H9 (cell line): ENCODE measurements at regions not wholly inside any gene's neighbourhood (a gene's known extent, or its start where the extent isn't known, plus 50 kb on each side); places are given as distances from the start of the nearest gene placed in this dataset.

ENCODE experiments used
- DNase-seq: peaks from one replicate; pipeline ENCODE4 v3.0.0-alpha.2; 2017
- H2AFZ ChIP-seq: one replicate; pipeline ENCODE4 v1.6.1; 2013; ENCODE audit warnings: mild to moderate bottlenecking, low read length, control low read depth, moderate library complexity
- H2AK5ac ChIP-seq: 2 replicates; pipeline ENCODE4 v1.6.1; 2013; ENCODE audit warnings: low read length, control low read depth, mixed read lengths; ENCODE audit not compliant: insufficient read length
- H2BK120ac ChIP-seq: one replicate; pipeline ENCODE4 v1.6.1; 2013; ENCODE audit warnings: low read depth, mild to moderate bottlenecking, low read length, control low read depth, inconsistent platforms; ENCODE audit not compliant: poor library complexity, severe bottlenecking
- H2BK12ac ChIP-seq: 2 replicates; pipeline ENCODE4 v1.6.1; 2013; ENCODE audit warnings: low read length, control low read depth, mixed read lengths, low read depth; ENCODE audit not compliant: insufficient read length
- H2BK15ac ChIP-seq: 2 replicates; pipeline ENCODE4 v1.6.1; 2013; ENCODE audit warnings: low read depth, low read length, control low read depth
- H2BK20ac ChIP-seq: one replicate; pipeline ENCODE4 v1.6.1; 2013; ENCODE audit warnings: low read depth, mild to moderate bottlenecking, low read length, control low read depth, inconsistent platforms; ENCODE audit not compliant: poor library complexity, severe bottlenecking
- H2BK5ac ChIP-seq: 2 replicates; pipeline ENCODE4 v1.6.1; 2013; ENCODE audit warnings: low read length, control low read depth, mixed read lengths; ENCODE audit not compliant: insufficient read length
- H3K14ac ChIP-seq: 2 replicates; pipeline ENCODE4 v1.6.1; 2013; ENCODE audit warnings: low read length, control low read depth; ENCODE audit not compliant: insufficient read depth
- H3K18ac ChIP-seq: 2 replicates; pipeline ENCODE4 v1.6.1; 2013; ENCODE audit warnings: low read depth, mild to moderate bottlenecking, mixed read lengths, low read length, control low read depth; ENCODE audit not compliant: insufficient read length
- H3K23ac ChIP-seq: 2 replicates; pipeline ENCODE4 v1.6.1; 2013; ENCODE audit warnings: low read length, control low read depth, mixed read lengths, low read depth; ENCODE audit not compliant: insufficient read length
- H3K23me2 ChIP-seq: 2 replicates; pipeline ENCODE4 v1.6.1; 2013; ENCODE audit warnings: low read depth, mild to moderate bottlenecking, mixed read lengths, low read length, control low read depth; ENCODE audit not compliant: insufficient read length, poor library complexity, severe bottlenecking
- H3K27ac ChIP-seq: 2 replicates; pipeline ENCODE4 v1.5.1; 2013; ENCODE audit warnings: low read length, control low read depth, mixed read lengths, low read depth; ENCODE audit not compliant: insufficient read length
- H3K27me3 ChIP-seq: 2 replicates; pipeline ENCODE4 v1.6.1; 2013; ENCODE audit warnings: low read length, control low read depth, inconsistent platforms; ENCODE audit not compliant: insufficient read depth
- H3K4ac ChIP-seq: 2 replicates; pipeline ENCODE4 v1.6.1; 2013; ENCODE audit warnings: low read depth, mild to moderate bottlenecking, control low read depth, inconsistent platforms, low read length, moderate library complexity
- H3K4me1 ChIP-seq: 2 replicates; pipeline ENCODE4 v1.6.1; 2013; ENCODE audit warnings: low read length, control low read depth, inconsistent platforms; ENCODE audit not compliant: insufficient read depth
- H3K4me2 ChIP-seq: 2 replicates; pipeline ENCODE4 v1.6.1; 2013; ENCODE audit warnings: low read length, control low read depth, mixed read lengths; ENCODE audit not compliant: insufficient read length, insufficient read depth
- H3K56ac ChIP-seq: 2 replicates; pipeline ENCODE4 v1.6.1; 2013; ENCODE audit warnings: low read depth, mild to moderate bottlenecking, mixed read lengths, low read length, control low read depth; ENCODE audit not compliant: insufficient read length
- H3K79me1 ChIP-seq: 2 replicates; pipeline ENCODE4 v1.6.1; 2013; ENCODE audit warnings: low read depth, mild to moderate bottlenecking, moderate library complexity, low read length, control low read depth, inconsistent platforms; ENCODE audit not compliant: insufficient read depth, poor library complexity, severe bottlenecking
- H3K79me2 ChIP-seq: 2 replicates; pipeline ENCODE4 v1.6.1; 2013; ENCODE audit warnings: low read length, control low read depth, inconsistent platforms; ENCODE audit not compliant: insufficient read depth
- H3K9ac ChIP-seq: 2 replicates; pipeline ENCODE4 v1.6.1; 2013; ENCODE audit warnings: low read length, control low read depth, mixed read lengths; ENCODE audit not compliant: insufficient read length; ENCODE audit errors: extremely low read depth
- H3K9me3 ChIP-seq: one replicate; pipeline ENCODE4 v1.6.1; 2013; ENCODE audit warnings: low read depth, low read length, inconsistent platforms; ENCODE audit not compliant: control insufficient read depth
- H3T11ph ChIP-seq: one replicate; pipeline ENCODE4 v1.6.1; 2013; ENCODE audit warnings: mild to moderate bottlenecking, low read length, control low read depth, inconsistent platforms
- H4K20me1 ChIP-seq: one replicate; pipeline ENCODE4 v1.6.1; 2013; ENCODE audit not compliant: control insufficient read depth, insufficient read length, insufficient read depth
- H4K5ac ChIP-seq: 2 replicates; pipeline ENCODE4 v1.6.1; 2013; ENCODE audit warnings: low read depth, mild to moderate bottlenecking, mixed read lengths, low read length, control low read depth; ENCODE audit not compliant: insufficient read length
- H4K8ac ChIP-seq: replicated peaks from 2 replicates; pipeline ENCODE4 v1.6.1; 2013; ENCODE audit warnings: low read length, control low read depth, mixed read lengths, low read depth; ENCODE audit not compliant: insufficient read length
- H4K91ac ChIP-seq: 2 replicates; pipeline ENCODE4 v1.6.1; 2013; ENCODE audit warnings: low read depth, mild to moderate bottlenecking, moderate library complexity, mixed read lengths, low read length, control low read depth; ENCODE audit not compliant: insufficient read length
- H3K27ac Mint-ChIP-seq, 3 experiments: 2 replicates in 2 of 3; 3 replicates in 1 of 3; pipeline ENCODE4 v1.8.0; 2020 to 2021; ENCODE audit warnings: mixed read lengths in 3 of 3, mild to moderate bottlenecking in 1 of 3, moderate library complexity in 1 of 3
- H3K27me3 Mint-ChIP-seq: 2 replicates; pipeline ENCODE4 v1.8.0; 2021; ENCODE audit warnings: low read depth, mild to moderate bottlenecking, moderate library complexity, mixed read lengths
- H3K36me3 Mint-ChIP-seq, 3 experiments: 2 replicates in 2 of 3; 3 replicates in 1 of 3; pipeline ENCODE4 v1.8.0; 2020 to 2021; ENCODE audit warnings: low read depth in 3 of 3, mixed read lengths in 3 of 3; ENCODE audit not compliant: insufficient read depth in 1 of 3
- H3K4me1 Mint-ChIP-seq, 2 experiments: 2 replicates each; pipeline ENCODE4 v1.8.0; 2020; ENCODE audit warnings: mixed read lengths in 2 of 2
- H3K4me3 Mint-ChIP-seq, 2 experiments: 2 replicates in 1 of 2; 3 replicates in 1 of 2; pipeline ENCODE4 v1.8.0; 2020 to 2021; ENCODE audit warnings: mild to moderate bottlenecking in 2 of 2, mixed read lengths in 2 of 2, moderate library complexity in 1 of 2
- H3K9me3 Mint-ChIP-seq, 2 experiments: 2 replicates in 1 of 2; 3 replicates in 1 of 2; pipeline ENCODE4 v1.8.0; 2020; ENCODE audit warnings: mild to moderate bottlenecking in 2 of 2, mixed read lengths in 2 of 2, moderate library complexity in 1 of 2
- TF ChIP-seq, protein P1 (sequence below): fragments of 200-600 bp; sonication (generic); conservative IDR thresholded peaks from 3 replicates; pipeline ENCODE4 v1.8.0; 2021; ENCODE audit warnings: antibody characterized with exemption, mild to moderate bottlenecking

- H3K4me1 Mint-ChIP-seq, result no peaks in the 10 kb centered on the region
- Histone ChIP-seq H2BK120ac (no peak overlapping the region), H3K4ac (no peak overlapping the region)
Observed at GRCh38 chr2:67970071-67970470, 92.7 kb downstream of the C1D start.

More at GRCh38 chr2:67970071-67970470, 92.7 kb downstream of the C1D start:
- Histone ChIP-seq H3K18ac (no peak overlapping the region), H3K79me1 (no peaks in the 10 kb centered on the region), H2BK12ac (no peak overlapping the region), H3K9me3 (no peaks in the 10 kb centered on the region), H3K27me3 (no peaks in the 10 kb centered on the region), H3T11ph (no peak overlapping the region), H3K23me2 (no peaks in the 10 kb centered on the region), H3K23ac (no peak overlapping the region), H2BK20ac (no peak overlapping the region), H3K79me2 (no peaks in the 10 kb centered on the region), H3K4me2 (no peak overlapping the region), H3K4me1 (no peaks in the 10 kb centered on the region; the same call in 1 of the 2 replicates), H2AK5ac (no peak overlapping the region), H4K5ac (no peak overlapping the region), H4K91ac (no peak overlapping the region), H4K8ac (no peak overlapping the region), H4K20me1 (no peaks in the 10 kb centered on the region), H2BK5ac (no peak overlapping the region), H3K9ac (no peak overlapping the region), H3K27ac (no peak overlapping the region), H3K56ac (no peak overlapping the region), H2BK15ac (no peak overlapping the region), H2AFZ (no peak overlapping the region), H3K14ac (no peak overlapping the region)
- Mint-ChIP-seq H3K36me3 (no peaks in the 10 kb centered on the region), H3K4me3 (no peak overlapping the region), H3K9me3 (no peaks in the 10 kb centered on the region), H3K27me3 (no peaks in the 10 kb centered on the region), H3K27ac (no peak overlapping the region)
- no peak for DNase-seq
- TF ChIP-seq, protein P1, sequence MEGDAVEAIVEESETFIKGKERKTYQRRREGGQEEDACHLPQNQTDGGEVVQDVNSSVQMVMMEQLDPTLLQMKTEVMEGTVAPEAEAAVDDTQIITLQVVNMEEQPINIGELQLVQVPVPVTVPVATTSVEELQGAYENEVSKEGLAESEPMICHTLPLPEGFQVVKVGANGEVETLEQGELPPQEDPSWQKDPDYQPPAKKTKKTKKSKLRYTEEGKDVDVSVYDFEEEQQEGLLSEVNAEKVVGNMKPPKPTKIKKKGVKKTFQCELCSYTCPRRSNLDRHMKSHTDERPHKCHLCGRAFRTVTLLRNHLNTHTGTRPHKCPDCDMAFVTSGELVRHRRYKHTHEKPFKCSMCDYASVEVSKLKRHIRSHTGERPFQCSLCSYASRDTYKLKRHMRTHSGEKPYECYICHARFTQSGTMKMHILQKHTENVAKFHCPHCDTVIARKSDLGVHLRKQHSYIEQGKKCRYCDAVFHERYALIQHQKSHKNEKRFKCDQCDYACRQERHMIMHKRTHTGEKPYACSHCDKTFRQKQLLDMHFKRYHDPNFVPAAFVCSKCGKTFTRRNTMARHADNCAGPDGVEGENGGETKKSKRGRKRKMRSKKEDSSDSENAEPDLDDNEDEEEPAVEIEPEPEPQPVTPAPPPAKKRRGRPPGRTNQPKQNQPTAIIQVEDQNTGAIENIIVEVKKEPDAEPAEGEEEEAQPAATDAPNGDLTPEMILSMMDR, result no peak
